ENCODE measurements at regions not wholly inside any gene's neighbourhood (a gene's known extent, or its start where the extent isn't known, plus 50 kb on each side); places are given as distances from the start of the nearest gene placed in this dataset.

GRCh38 chr17:17410357-17410756 is 66.4 kb upstream of the MED9 start:
- Histone ChIP-seq H3K4me2 (no peak overlapping the region), H3K4me3 (no peak overlapping the region), H3K36me3 (ENCODE audit: insufficient read depth) (no peaks in the 10 kb centered on the region), H3K27ac (ENCODE audit: low read depth) (no peak overlapping the region), H2AFZ (no peak overlapping the region), H3K79me2 (replicated peaks; ENCODE audit: insufficient read depth) (no peaks in the 10 kb centered on the region), H3K4me1 (ENCODE audit: insufficient read depth) (no peaks in the 10 kb centered on the region), H4K20me1 (replicated peaks; ENCODE audit: insufficient read depth) (no peaks in the 10 kb centered on the region), H3K9me2 (ENCODE audit: insufficient read depth) (peaks cover 4% of the 10 kb centered on the region), H3F3A (replicated peaks; ENCODE audit: low read depth) (no peaks in the 10 kb centered on the region), H3K27me3 (ENCODE audit: insufficient read depth) (no peaks in the 10 kb centered on the region)
- DNase-seq (ENCODE audit: low spot score) (no peak), ATAC-seq (no peak)
- Mint-ChIP-seq H3K27ac (no peak overlapping the region), H3K4me3 (no peak overlapping the region), H3K27me3 (ENCODE audit: insufficient read depth, low read depth, poor library complexity) (peaks cover 5% of the 10 kb centered on the region), H3K4me1 (peaks cover 4% of the 10 kb centered on the region), H3K9me3 (peaks cover 6% of the 10 kb centered on the region; the same call in 2 of the 3 replicates), H3K36me3 (ENCODE audit: low read depth) (no peaks in the 10 kb centered on the region; the same call in 2 of the 3 replicates)
- TF ChIP-seq ZNF114 (CRISPR knock-in tag; IDR thresholded peaks at IDR 0.05), result no peak
- no peak for TF ChIP-seq CTCF (conservative IDR thresholded peaks at IDR 0.05; ENCODE audit: low read depth in 2 of 2)
- TF ChIP-seq NANOG (IDR thresholded peaks at IDR 0.05; ENCODE audit: borderline replicate concordance), result no peak
- TF ChIP-seq REST (IDR thresholded peaks at IDR 0.05; ENCODE audit: unreplicated experiment), result no peak
- no peak for TF ChIP-seq POLR2AphosphoS5 (IDR thresholded peaks at IDR 0.05; ENCODE audit: low read depth)
- TF ChIP-seq EZH2 (IDR thresholded peaks at IDR 0.05; ENCODE audit: low read depth, unreplicated experiment), result no peak
- TF ChIP-seq ZNF331 (CRISPR knock-in tag; IDR thresholded peaks at IDR 0.05; ENCODE audit: low read depth), result no peak
- TF ChIP-seq CREB1 (CRISPR knock-in tag; IDR thresholded peaks at IDR 0.05; ENCODE audit: low read depth), result no peak
- TF ChIP-seq JUNB (IDR thresholded peaks at IDR 0.05; ENCODE audit: unreplicated experiment), result no peak
- TF ChIP-seq STAT1 (IDR thresholded peaks at IDR 0.05; ENCODE audit: unreplicated experiment), result no peak
- no peak for TF ChIP-seq EZH2phosphoT487 (IDR thresholded peaks at IDR 0.05; ENCODE audit: unreplicated experiment)
- no peak for TF ChIP-seq ETS1 (IDR thresholded peaks at IDR 0.05)
- TF ChIP-seq ZNF462 (CRISPR knock-in tag; IDR thresholded peaks at IDR 0.05), result no peak

Data from GM23338 (cell line).